ENCODE measurements at regions not wholly inside any gene's neighbourhood (a gene's known extent, or its start where the extent isn't known, plus 50 kb on each side); places are given as distances from the start of the nearest gene placed in this dataset.
A peak's percentile ranks its signal among the peaks of the same experiment; 100 is the strongest.

GRCh38 chr4:177119691-177120090 is 190.0 kb upstream of the NEIL3 start:
- peak overlapping the region in 1 of 2 donors; percentile 35 for H3K27ac ChIP-seq
- DNase-seq (ENCODE audit: low spot score): no peak
- no peak for TF ChIP-seq CTCF (IDR thresholded peaks at IDR 0.05)

GRCh38 chr4:177123811-177124210 is 185.9 kb upstream of the NEIL3 start:
- no peak for DNase-seq (ENCODE audit: low spot score)
- H3K4me3 ChIP-seq: no peak overlapping the region
- TF ChIP-seq CTCF (IDR thresholded peaks at IDR 0.05): no peak
- no peak overlapping the region for H3K27ac ChIP-seq

More at GRCh38 chr4:177119691-177120090, 190.0 kb upstream of the NEIL3 start:
- H3K4me3 ChIP-seq: no peak overlapping the region

GRCh38 chr4:177124349-177125064 is 185.2 kb upstream of the NEIL3 start:
- Histone ChIP-seq H3K27ac (no peak overlapping the region), H3K4me3 (no peak overlapping the region)
- DNase-seq (ENCODE audit: low spot score): no peak
- no peak for TF ChIP-seq CTCF (IDR thresholded peaks at IDR 0.05)

GRCh38 chr4:177125656-177126055 is 184.0 kb upstream of the NEIL3 start:
- TF ChIP-seq CTCF (IDR thresholded peaks at IDR 0.05): no peak
- no peak overlapping the region for H3K4me3 ChIP-seq
- no peak overlapping the region for H3K27ac ChIP-seq
- DNase-seq (ENCODE audit: low spot score): no peak

GRCh38 chr4:177127658-177128057 is 182.0 kb upstream of the NEIL3 start:
- no peak for DNase-seq (ENCODE audit: low spot score)
- no peak for TF ChIP-seq CTCF (IDR thresholded peaks at IDR 0.05)
- Histone ChIP-seq H3K4me3 (no peak overlapping the region), H3K27ac (no peak overlapping the region)

GRCh38 chr4:177128306-177128705 is 181.4 kb upstream of the NEIL3 start:
- no peak for TF ChIP-seq CTCF (IDR thresholded peaks at IDR 0.05)
- no peak overlapping the region for H3K4me3 ChIP-seq
- DNase-seq (ENCODE audit: low spot score): no peak
- no peak overlapping the region for H3K27ac ChIP-seq

GRCh38 chr4:177131736-177132135 is 177.9 kb upstream of the NEIL3 start:
- no peak for TF ChIP-seq CTCF (IDR thresholded peaks at IDR 0.05)
- no peak for DNase-seq (ENCODE audit: low spot score)
- H3K4me3 ChIP-seq: no peak overlapping the region
- H3K27ac ChIP-seq: no peak overlapping the region
